Stimulated activated CD4-positive, alpha-beta T cell treated with anti-CD3 and anti-CD28 coated beads, TNF-alpha, amount 100 ng/mL, for 24 hours (primary cell): ENCODE measurements at regions not wholly inside any gene's neighbourhood (a gene's known extent, or its start where the extent isn't known, plus 50 kb on each side); places are given as distances from the start of the nearest gene placed in this dataset.
"Not testable (repeated sequence)": the region's sequence is repeated elsewhere in the genome, so short reads cannot be mapped to it uniquely, and the experiment has no call there.

Source experiments
- DNase-seq, 3 experiments: peaks; one replicate each; pipeline ENCODE4 v3.0.0-alpha.2; 2020; ENCODE audit warnings: low read depth in 3 of 3

DNA sequence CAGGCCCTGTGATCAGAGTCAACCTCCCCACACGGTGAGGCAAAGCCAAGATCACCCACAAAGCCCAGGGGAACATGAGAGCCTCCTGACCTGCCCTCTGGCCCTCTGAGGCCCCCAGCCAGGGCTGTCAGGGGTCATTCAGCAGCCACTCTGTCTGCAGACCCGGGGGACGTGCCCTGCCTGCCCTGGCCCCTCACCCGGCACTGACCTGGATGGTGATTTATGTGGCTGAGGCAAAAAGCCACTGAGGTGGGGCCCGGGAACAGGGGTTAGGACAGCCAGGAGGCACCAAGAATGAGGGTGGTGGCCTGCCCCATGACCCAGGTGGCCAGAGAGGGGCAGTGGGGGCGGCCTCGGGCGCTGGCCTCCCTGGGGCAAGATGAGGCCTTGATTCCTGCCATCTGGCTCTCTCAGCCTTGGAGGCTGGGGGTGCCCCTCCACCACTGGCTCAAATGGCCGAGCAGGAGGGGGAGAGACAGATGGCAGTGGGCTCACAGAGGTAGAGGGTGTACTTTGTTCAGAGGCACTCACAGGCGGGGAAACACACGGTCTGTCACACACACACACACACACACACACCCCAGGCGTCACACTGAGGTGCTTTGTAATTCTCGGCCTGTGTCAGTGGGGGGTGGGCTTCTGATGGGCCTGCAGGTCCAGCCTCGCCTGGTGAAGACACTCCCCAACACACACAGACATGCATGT lies 174.0 kb upstream of the GSE1 start:
- DNase-seq = no peak

DNA sequence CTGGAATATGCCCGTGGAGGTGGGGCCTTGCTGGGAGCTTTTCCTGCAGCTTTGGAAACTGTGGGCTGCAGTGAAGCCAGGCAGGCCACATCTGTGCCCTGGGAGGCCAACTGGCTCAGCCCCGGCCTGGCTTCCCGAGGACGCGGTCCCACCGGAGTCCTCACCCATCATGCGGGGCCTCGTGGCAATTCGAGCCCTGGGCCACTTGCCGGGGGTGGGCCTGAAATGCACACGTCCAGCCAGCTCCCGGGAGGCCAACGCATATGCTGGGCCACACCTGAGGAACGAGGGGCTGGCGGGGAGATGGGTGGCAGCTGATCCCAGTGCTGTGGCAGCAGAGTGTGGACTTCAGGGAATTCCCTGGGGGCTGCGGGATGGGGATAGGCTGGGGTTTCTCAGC lies 172.4 kb upstream of the GSE1 start:
- no peak for DNase-seq

DNA sequence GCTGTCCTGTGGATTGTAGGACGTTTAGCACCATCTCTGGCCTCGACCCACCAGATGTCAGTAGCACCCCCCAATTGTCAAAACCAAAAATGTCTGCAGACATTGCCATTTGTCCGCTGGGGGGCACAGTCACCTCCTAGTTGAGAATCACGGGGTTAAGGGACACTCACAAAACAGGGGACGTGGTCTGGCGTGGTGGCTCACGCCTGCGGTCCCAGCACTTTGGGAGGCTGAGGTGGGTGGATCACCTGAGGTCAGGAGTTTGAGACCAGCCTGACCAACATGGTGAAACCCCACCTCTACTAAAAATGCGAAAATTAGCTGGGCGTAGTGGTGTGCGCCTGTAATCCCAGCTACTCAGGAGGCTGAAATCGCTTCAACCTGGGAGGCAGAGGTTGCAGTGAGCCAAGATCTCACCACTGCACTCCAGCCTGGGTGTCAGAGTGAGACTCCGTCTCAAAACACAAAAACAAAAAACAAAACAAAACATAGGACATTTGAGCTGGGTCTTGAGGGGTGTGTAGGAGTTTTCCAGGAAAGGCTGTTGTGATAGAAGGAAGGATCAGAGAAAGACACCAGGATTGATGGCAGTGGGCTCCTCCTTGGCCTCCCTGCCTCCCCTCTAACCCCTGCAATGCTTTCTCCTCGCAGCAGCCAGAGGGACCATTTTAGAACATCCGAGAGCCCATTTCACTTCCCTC lies 171.8 kb upstream of the GSE1 start:
- no peak for DNase-seq

DNA sequence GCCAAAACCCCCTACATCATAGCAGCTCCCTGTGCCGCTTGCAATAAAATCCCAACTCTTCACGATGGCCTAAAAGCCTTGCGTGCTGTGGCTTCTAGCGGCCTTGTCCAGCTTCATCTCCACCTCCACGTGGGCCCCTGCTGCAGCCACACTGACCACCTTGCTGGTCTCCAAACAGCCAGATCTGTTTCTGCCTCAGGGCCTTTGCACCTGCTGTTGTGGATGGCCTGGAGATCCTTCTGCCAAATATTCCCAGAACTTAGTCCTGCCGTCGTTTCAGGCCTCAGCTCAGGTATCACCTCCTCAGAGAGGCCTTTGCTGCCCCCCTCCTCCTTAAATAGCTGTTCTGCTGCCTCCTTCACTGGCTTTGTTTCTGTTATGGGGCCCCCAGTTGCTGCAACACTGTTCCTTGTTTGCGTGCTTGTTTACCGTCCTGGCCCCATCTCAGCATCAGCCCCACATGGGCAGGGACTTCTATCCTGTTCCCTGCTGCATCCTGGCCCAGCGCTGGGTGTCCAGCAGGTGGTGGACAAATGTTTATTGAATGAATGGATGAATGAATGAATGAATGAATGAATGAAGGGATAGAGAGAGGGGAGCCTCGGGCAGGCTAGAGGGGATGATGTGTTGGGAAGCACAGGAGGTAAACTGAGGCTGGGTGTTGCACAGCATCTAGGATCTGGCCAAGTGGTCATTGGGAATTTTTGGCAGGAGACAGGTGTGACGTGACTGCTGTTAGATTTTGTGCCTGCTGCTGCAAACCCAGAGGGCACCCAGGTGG lies 171.0 kb upstream of the GSE1 start:
- DNase-seq = no peak

DNA sequence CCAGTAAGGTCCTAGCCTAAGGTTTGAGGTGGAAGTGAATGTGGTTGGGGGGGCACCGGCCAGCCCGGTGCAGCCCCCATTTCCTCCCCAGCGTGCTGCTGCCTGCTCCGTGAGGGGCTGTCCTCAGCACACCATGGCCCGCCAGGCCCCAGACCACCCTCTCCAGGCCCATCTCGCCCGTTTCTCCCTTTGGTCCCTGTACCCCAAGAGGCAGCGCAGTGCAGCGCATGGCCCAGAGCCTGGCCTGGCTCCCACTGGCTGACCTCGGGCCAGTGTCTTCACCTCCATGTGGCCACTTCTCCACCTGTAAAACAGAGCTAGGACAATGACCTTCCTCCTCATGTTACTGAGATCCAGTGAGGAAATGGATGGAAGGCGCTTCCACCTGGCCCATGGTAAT lies 170.0 kb upstream of the GSE1 start:
- DNase-seq = no peak

DNA sequence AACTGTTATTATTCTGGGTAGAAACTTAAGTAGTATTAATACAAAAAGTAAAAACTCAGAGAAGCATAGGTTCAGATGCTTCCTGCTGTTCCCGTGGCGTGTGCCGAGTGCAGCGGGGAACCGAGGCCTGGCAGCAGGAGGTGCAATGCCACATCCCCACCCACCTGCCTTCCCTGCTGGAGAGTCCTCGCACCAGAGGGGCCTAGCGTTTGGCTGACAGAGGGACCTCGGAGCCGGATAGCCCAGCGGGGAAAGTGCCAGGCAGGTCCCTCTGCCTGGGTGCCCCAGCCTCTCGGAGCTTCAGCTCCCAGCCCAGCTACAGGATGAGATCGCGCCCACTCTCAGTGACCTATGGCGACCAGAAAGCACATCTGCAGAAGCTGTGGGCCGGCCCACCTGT lies 169.6 kb upstream of the GSE1 start:
- no peak for DNase-seq

DNA sequence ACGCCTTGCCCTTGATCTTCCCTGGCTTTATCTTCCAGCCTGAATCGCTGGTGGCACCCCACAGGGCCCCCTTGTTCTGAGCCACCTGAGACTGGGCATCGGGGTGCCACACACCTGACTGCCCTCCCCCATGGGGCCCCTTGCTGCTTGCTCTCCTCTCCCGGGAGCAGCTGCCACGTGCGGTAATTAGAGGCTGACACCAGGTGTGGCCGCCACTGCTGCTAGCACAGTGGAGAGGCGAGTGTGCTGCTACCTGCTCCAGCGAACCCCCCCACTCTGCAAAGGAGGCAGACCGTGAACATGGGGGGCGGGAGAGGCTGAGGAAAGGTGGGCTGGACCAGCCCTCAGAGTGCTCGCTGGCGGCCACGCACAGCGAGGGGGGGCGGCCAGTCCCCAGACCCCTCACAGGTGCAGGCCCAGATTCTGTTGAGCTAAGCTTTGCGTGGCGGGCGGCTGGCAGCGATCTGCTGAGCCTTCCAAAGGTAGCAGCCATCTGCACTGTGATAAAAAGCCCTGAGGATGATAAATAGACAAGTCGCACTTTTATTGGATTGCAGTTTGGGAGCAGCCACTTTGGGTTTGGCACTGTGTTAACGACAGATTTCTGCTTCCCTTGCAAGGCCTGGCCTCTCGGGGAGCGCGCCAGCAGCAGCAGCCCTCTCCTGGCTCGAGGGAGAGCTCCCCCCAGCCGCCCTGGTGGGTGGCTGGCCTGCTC lies 167.9 kb upstream of the GSE1 start:
- no peak for DNase-seq

DNA sequence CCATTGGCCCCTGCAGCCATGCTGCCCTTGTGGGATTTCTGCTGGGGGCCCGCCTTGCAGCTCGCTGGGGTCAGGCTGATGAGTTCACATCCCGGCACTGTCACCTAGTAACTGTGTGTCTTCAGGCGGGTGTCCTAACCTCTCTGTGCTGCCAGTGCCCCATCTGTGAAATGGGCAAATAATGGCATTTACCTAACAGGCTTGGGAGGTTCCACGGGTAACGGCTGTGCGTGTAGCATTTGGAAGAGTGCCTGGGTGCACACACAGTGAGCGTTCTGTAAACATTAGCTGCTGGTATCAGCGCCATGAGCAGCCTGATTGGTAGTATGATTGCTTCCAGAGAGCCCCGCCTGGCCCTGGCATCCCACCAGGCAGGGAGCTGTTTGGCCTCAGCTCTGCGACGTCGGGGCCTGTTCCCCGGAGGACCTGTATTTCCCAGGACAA lies 167.3 kb upstream of the GSE1 start:
- DNase-seq = no peak

DNA sequence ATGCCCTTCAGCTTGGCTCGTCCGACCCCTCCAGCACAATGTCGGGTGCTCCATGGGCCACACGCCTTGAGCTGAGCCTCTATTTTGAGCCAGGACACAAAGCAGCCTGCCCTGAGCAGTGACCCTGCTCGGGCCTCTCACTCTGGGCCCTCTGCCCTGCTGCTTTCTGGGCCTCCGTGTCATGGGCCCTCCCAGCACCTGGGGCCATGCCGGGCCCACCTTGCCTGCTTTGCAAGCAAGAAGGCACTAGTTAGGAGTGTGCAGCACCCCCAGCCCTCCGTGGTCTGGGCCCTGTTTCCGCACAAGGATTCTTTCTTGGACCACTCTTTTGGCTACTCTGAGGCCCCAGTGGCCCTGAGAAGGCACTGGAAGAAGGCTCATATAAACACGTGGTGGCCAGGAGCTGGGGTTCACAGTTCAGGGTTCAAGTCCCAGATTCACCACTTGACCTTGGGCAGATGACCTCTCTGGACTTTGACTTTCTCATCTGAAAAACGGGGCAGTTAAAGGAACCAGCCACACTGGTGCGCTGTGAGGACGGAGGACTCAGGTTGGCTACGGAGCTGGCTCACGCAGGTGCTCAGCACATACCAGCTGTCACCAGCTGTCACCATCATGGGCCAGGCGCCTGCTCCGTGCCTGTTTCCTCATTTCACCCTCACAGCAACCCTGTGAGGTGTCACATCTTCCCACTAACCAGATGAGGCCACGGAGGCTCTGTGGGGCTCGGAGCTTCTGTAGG lies 166.0 kb upstream of the GSE1 start:
- DNase-seq = no peak

DNA sequence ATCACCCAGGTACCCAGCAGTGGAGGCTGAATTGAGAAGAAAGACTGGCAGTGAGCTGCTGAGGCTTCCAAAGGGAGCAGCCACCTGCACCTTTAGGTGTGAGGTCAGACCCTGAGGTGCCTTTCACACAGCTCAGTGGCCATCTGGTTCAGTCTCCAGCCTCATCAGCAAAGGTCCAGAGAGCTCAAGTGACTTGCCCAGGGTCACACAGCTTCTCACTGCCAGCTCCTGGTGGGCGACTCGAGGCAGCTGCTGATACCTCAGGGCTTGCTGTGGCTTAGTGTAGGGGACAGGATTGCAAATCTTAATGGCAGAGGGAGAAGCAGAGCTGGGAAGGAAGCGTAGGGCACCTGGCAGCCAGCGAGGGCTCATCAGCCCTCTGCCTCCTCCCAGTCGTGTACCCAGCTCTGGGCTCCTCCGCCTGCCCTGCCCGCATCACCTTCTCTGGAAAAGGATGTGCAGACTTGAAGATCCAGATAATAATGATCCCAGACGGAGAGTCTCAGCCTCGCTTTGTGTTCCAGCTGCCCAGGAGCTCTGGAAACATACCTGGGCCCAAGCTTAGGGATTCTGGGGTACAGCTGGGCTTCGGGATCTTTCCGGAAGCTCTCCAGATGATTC lies 165.3 kb upstream of the GSE1 start:
- DNase-seq = no peak

DNA sequence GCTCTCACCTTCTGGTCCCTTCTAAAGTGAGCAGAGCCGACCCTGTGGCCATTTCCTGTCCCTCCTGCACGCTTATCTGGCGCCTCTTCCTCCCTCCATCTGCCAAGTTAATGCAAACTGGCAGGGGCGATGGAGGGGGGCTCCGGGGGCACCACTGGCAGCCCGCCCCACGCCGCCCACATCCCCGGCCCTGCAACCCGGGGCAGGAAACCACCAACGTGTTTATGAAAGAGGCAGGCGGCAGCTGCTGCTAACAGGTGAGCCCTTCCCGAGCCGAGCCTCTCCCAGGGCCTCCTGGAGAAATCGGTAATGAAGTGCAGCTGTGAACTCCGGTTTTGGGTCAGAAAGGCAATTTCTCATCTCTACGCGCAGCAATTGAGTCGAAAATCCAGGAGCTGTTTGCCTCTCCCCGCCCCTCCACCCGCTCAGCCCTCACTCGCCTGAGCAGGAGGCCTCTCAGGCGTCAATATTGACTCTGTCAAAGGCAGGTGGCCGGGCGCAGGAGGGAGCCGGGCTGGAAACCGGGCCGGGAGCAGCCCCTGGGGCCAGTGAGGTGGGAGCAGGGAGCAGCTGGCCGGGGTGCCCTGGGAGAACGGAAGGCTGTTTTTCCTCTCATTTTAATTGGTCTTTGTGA lies 164.4 kb upstream of the GSE1 start:
- no peak for DNase-seq

DNA sequence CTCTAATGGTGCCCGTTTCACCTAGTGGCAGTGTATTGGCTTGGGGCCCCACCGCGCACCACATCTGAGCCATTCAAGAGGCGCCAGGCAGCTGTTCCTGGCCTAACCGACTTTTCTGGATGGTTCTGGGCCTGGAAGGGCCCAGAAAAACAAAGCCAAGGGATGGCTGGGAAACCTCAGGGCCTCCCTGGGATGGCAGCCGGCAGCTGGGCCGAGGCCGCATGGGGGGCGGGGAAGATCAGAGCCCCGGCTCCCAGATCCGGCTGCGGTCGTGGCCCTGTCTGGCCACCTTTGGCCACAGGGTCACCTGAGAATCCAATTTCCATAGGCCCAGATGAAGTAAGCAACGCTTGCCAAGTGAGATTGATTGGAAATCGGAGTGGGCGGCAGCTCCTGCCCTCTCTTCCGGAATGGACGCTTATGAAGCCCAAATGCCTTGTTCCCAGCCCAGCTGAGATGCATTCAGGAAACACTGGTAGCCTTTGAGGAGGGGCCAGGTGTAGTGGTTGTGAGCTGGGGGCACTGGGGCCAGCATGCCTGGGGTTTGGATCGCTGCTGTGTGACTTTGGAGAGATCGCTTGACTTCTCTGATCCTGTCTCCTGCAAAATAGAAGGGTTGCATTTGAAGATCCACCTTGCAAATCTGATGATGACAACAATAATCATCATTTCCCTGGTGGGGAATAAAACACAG lies 163.8 kb upstream of the GSE1 start:
- DNase-seq = no peak

DNA sequence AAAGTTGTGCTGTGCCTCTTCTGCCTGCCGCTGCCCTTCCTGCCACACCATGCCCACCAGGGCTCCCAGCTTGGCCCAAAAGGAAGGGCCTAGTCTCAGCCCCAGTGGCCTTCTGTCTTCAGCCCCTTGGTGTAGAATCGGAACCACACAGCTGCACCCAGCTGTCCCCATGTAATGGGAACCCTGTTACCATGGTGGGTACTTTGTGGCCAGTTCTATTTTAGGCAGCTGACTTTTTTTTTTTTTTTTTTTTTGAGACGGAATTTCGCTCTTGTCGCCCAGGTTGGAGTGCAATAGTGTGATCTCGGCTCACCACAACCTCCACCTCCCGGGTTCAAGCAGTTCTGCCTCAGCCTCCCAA lies 163.3 kb upstream of the GSE1 start:
- DNase-seq = no peak

DNA sequence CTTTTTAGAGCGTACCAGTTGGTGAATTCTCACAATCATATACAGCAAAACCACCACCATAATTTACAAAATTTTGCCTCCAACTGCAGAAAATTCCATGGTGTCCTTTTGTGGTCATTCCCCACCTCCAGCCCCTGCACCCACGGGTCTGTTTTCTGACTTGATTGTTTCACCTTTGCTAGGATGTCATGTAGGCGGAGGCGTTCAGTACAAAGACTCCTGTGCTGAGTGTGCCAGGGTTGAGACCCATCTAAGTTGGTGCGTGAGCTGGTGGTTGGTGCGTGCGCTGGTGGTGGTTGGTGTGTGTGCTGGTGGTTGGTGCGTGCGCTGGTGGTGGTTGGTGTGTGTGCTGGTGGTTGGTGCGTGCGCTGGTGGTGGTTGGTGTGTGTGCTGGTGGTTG lies 162.0 kb upstream of the GSE1 start:
- DNase-seq = not testable (repeated sequence)

DNA sequence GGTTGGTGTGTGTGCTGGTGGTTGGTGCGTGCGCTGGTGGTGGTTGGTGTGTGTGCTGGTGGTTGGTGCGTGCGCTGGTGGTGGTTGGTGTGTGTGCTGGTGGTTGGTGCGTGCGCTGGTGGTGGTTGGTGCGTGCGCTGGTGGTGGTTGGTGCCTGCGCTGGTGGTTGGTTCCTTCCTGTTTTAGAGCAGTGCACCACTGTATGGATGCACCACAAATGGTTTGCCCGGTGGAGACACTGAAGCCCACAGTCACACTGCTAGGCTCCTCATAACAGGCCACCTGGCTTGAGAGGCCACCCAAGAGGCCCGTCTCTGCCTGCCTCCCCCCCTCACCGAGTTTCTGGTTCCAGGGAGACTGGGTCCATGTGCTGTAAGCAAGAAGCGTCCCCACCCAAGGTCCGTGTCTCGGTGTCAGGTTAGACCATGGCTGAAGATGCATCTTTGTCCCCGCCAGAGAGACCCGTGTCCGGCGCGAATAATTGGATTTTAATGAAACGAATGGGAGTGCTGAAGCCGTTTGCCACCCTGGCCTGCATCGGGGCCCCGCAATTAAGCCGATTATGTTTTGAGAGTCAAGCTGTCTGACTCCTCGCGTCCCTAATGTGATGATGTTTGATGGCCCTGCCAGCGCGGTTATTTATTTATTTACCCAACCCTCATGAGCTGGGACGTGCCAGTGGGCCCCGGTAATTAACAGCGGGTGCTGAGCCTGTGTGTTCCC lies 161.3 kb upstream of the GSE1 start:
- DNase-seq = no peak

DNA sequence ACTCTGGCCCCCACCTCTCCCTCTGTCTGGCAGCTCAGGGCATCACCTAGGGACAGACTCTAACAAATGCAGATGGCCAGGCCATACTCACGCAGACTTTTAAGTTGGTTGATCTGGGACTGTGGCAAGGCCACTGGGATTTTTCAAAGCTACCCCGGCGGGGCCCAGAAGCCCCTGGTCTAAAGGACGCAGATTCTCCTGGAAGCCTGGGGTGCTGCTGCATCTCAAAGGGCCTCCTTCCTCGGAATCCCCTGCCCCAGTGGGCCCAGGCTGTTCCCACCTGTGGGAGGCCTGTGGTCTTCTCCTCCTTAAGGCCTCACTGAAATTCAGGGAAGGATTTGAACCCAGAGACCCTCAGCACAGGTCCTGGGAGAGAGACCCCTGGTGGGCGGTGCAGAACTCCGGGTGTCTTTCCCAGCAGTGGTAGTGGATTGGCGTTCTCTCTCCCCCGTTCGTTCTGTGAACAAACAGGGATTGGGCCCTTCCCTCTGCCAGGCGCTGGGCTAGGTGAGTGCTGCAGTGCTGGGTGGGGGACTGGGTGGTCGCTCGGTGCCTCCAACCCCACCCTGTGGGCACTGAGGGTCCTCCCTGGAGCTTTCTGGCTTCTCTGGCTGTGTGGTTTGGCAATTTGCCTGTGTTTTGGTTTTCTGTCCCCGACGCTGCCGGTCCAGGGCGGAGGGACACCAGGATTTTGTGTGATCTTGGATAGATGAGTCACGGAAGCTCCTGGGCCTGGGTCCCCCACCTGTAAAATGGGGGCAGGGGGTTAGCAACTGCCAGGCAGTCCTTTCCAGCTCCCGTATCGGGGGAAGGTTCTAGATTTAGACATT lies 160.5 kb upstream of the GSE1 start:
- DNase-seq = no peak

DNA sequence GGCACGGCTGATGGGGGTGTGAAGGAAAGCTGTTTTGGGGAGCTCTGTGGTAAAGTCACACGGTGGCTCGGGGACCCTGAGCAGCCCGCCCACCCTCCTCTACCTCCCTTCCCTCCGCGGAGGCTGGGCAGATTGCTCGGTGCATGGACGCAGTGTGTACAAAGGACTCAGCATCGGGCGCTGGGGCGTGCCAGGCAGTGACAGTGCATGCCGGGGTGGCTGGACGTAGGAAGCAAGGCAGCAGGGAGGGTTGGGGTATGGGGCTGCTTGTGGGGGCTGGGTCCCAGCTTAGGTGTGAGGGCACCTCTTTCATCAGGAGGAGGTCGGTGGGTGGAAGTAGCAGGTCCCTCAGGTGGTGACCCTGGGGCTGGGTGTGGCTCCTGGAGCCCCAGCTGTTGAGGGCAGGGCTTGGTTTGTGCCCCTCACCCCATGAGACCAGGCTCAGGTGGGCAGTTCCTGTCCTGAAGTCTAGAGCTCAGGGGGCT lies 159.9 kb upstream of the GSE1 start:
- no peak for DNase-seq

DNA sequence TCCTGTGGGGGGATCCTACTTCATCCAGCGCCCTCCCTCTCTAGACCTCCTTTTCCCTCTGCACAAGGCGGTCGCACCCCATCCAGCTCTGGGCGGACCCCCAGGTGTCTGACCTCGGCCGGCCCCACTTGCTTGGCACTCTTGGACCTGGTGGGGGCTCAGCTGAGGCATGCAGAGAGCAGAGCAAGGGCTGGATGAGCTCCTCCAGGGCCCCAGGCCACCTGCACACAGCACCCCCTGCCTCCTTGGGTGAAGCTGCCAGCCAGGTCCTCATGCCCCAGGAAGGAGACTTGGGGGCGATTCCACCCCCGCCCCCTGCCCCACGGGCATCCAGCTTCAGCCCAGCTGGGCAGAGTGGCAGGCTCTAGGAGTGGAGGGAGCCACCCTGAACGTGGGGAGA lies 159.4 kb upstream of the GSE1 start:
- DNase-seq = no peak
